Gastroesophageal sphincter (tissue), 4 donors: ENCODE measurements at regions not wholly inside any gene's neighbourhood (a gene's known extent, or its start where the extent isn't known, plus 50 kb on each side); places are given as distances from the start of the nearest gene placed in this dataset.

Experiments used
- ATAC-seq: fragments of 150-250 bp; one replicate; pipeline ENCODE4 v1.9.1; 2016; ENCODE audit warnings: mild to moderate bottlenecking, moderate library complexity
- H3K27ac ChIP-seq, 4 donors: fragments of 200-600 bp; sonication (generic) in 3 of 4; 1 replicate in 3 of 4; 2 replicates in 1 of 4; pipeline ENCODE4 v1.5.1; 2016 to 2019
- H3K27me3 ChIP-seq: fragments of 200-600 bp; sonication (generic); one replicate; pipeline ENCODE4 v1.5.1; 2019
- H3K36me3 ChIP-seq, 2 donors: fragments of 200-600 bp; sonication (generic); one replicate each; pipeline ENCODE4 v1.5.1; 2019; ENCODE audit warnings: control low read depth in 1 of 2
- H3K4me1 ChIP-seq, 3 donors: fragments of 200-600 bp; sonication (generic); 1 replicate in 2 of 3; 2 replicates in 1 of 3; pipeline ENCODE4 v1.5.1; 2016 to 2019; ENCODE audit warnings: control low read depth in 2 of 3
- H3K4me3 ChIP-seq, 2 donors: fragments of 200-600 bp; sonication (generic); one replicate each; pipeline ENCODE4 v1.5.1; 2019; ENCODE audit warnings: mild to moderate bottlenecking in 1 of 2, moderate library complexity in 1 of 2
- H3K9me3 ChIP-seq, 3 donors: fragments of 200-600 bp; sonication (generic); one replicate each; pipeline ENCODE4 v1.5.1; 2017 to 2019; ENCODE audit warnings: control low read depth in 2 of 3
- EP300 ChIP-seq: sonication (generic); formaldehyde crosslinking; IDR thresholded peaks from one replicate; pipeline ENCODE4 v1.6.1; 2017; ENCODE audit warnings: antibody characterized with exemption, mild to moderate bottlenecking
- POLR2A ChIP-seq, 2 donors: fragments of 450-650 bp; IDR thresholded peaks; one replicate each; pipeline ENCODE4 v1.6.1; 2017; ENCODE audit warnings: antibody characterized with exemption in 2 of 2, mild to moderate bottlenecking in 2 of 2, moderate library complexity in 1 of 2
- POLR2AphosphoS5 ChIP-seq: sonication (generic); formaldehyde crosslinking; IDR thresholded peaks from one replicate; pipeline ENCODE4 v1.6.1; 2017; ENCODE audit warnings: antibody characterized with exemption
- WGBS, 2 donors: methylation state at CpG; one replicate each; pipeline ENCODE4 v1.1.5; 2018; ENCODE audit warnings: low coverage in 1 of 2; 5-methylcytosine and 5-hydroxymethylcytosine counted together
- TF ChIP-seq, protein P1 (sequence below), 4 experiments: fragments of 200-600 bp in 2 of 4; fragments of 450-650 bp in 2 of 4; sonication (generic) in 1 of 4; IDR thresholded peaks; one replicate each; pipeline ENCODE4 v1.5.1; 2017 to 2019; ENCODE audit warnings: antibody characterized with exemption in 4 of 4, mild to moderate bottlenecking in 2 of 4, moderate library complexity in 2 of 4

DNA sequence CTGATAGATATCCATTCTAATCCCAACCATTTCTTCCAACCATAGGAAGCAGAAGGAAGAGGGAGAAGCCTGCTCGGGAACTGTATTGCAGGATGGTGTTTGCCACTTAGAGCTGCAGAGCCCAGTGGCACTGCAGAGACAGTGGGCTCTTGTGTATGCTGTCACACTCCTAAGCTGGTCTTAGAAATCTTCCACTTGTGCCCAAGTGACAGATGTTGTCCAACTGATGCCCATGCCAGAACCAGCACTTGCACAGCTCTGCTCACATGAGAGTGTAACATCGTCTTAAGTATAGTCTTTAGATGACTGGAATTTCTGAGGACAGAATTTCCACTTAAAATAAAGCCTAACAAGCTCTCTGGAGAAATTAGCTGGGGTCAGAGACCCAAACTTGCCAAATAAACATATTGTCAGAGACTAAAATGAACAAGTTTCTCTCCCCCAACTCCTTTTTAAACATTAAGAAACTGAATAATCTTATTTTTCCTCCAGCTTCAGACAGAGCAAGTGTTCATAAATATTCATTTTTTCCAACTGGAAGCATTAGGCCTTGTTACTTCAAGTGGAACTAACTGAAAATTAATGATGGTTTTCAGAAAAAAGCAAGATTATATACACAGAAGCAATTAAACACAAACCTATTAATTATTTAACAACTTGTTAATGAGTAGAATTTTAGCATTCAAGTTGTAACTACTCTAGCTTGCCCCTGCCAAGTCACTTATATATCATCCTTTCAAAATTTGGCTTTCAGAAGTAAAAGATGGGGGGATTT lies 577.3 kb downstream of the AJAP1 start:
- 50% methylated on average over 1 to 2 of the region's 2 CpGs for WGBS, 2 donors
- no peak for ATAC-seq
- Histone ChIP-seq H3K4me3 (no peak overlapping the region), H3K4me1 (no peaks in the 10 kb centered on the region), H3K36me3 (no peaks in the 10 kb centered on the region), H3K9me3 (peaks cover 0 to 7% (median 0%) of the 10 kb centered on the region in 3 donors), H3K27me3 (peaks cover 70% of the 10 kb centered on the region), H3K27ac (no peak overlapping the region)
- TF ChIP-seq EP300 (no peak), POLR2A (IDR thresholded peaks at IDR 0.05) (no peak), POLR2AphosphoS5 (no peak)
- TF ChIP-seq, protein P1, sequence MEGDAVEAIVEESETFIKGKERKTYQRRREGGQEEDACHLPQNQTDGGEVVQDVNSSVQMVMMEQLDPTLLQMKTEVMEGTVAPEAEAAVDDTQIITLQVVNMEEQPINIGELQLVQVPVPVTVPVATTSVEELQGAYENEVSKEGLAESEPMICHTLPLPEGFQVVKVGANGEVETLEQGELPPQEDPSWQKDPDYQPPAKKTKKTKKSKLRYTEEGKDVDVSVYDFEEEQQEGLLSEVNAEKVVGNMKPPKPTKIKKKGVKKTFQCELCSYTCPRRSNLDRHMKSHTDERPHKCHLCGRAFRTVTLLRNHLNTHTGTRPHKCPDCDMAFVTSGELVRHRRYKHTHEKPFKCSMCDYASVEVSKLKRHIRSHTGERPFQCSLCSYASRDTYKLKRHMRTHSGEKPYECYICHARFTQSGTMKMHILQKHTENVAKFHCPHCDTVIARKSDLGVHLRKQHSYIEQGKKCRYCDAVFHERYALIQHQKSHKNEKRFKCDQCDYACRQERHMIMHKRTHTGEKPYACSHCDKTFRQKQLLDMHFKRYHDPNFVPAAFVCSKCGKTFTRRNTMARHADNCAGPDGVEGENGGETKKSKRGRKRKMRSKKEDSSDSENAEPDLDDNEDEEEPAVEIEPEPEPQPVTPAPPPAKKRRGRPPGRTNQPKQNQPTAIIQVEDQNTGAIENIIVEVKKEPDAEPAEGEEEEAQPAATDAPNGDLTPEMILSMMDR (IDR thresholded peaks at IDR 0.05), result no peak

DNA sequence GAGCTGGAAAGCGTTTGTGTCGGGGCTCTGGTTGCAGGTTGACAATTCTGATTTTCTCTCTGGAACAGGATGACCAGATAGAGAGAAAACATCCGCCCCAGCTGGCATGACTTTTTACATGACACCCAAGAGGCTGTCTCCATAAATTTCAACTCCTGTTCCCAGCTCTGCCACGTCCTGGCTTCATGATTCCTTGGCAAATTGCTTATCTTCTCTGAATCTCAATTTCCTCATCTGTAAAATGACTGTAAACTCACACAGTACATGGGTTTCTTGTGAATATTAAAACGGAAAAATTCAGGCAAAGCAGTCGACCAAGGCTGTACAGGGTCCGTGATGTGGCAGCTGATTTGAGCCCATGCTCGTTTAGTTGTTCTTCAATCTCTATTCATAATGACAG lies 572.7 kb downstream of the AJAP1 start:
- Histone ChIP-seq H3K9me3 (no peaks in the 10 kb centered on the region), H3K4me1 (no peaks in the 10 kb centered on the region), H3K4me3 (no peak overlapping the region), H3K36me3 (no peaks in the 10 kb centered on the region), H3K27me3 (peaks cover 79% of the 10 kb centered on the region), H3K27ac (no peak overlapping the region)
- TF ChIP-seq POLR2A (IDR thresholded peaks at IDR 0.05) (no peak), POLR2AphosphoS5 (no peak), EP300 (no peak)
- TF ChIP-seq, protein P1 (IDR thresholded peaks at IDR 0.05), result no peak
- 63 to 72% methylated on average over 5 to 8 of the region's 8 CpGs for WGBS, 2 donors
- ATAC-seq, result no peak

DNA sequence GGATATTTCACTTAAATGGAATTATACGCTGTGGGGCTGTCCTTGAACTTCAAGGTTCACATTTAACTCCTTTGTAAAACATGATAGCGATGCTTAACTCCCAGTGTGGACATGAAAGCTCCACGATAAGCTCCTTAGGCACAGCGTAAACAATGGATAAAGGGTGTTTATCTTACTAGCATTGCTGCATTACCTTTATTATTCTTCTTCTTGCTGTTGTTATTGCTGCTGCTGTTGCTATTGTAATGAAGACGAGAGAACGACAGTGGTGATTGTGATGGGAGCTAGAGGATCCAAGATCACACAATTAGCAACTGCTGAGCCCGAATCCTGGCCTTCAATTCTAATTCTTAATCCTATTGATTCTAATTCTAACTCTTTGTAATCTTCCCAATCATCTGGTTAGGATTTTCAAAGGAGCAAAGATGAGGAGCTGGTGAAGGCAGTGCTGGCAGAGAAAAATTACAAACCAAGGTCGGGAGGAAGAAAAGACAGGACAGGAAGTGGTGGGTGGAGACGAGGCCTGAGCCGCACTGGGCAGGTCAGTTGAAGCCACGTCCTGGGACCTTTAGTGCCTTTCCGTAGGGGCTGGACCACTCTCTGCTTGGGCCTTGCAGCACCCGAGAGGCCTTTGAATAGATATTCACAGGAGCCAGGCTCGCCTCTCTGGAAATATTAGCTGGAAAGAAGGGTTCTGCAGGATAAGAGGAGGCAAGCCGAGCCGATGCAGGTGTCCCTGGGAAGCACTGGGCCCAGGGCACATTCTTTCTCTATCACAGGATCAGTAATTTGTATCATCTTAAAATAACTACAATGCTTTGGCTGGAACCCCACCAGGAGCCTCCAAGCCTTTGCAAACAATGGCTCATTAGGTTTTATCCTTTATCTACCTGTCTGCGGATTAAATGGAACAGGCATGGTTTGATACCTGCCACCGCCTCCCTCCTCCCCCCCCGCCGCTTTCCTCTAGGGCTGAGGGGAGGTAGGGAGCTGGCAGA lies 571.6 kb downstream of the AJAP1 start:
- TF ChIP-seq EP300, result no peak
- TF ChIP-seq, protein P1 (IDR thresholded peaks at IDR 0.05), result no peak
- no peak for TF ChIP-seq POLR2A (IDR thresholded peaks at IDR 0.05)
- TF ChIP-seq POLR2AphosphoS5, result no peak
- Histone ChIP-seq H3K9me3 (no peaks in the 10 kb centered on the region), H3K36me3 (no peaks in the 10 kb centered on the region), H3K27ac (no peak overlapping the region), H3K27me3 (peaks cover 84% of the 10 kb centered on the region), H3K4me3 (no peak overlapping the region), H3K4me1 (no peaks in the 10 kb centered on the region)
- no peak for ATAC-seq
- 34 to 36% methylated on average over 16 to 17 of the region's 20 CpGs for WGBS, 2 donors

DNA sequence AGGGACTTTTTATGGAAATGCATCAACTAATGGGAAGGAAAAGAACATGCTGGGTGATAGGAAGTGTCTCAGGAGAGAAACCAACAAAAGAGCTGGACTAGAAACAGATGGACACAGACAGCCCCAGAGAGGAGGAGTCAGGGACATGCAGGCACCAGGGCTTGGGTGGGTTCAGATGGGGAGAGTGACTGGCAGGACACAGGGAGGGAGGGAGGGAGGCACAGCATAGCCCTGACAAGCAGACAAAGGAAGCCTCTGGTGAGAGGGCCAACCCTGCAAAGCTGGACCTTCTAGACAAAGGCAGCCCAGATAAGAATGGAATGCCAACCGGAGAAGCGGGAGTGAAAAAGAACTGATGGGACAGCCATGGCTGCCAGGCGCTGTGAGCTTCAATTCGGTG lies 568.8 kb downstream of the AJAP1 start:
- Histone ChIP-seq H3K4me3 (no peak overlapping the region), H3K36me3 (no peaks in the 10 kb centered on the region), H3K27ac (no peak overlapping the region), H3K9me3 (no peaks in the 10 kb centered on the region), H3K4me1 (no peaks in the 10 kb centered on the region), H3K27me3 (peaks cover 77% of the 10 kb centered on the region)
- TF ChIP-seq POLR2AphosphoS5 (no peak), POLR2A (IDR thresholded peaks at IDR 0.05) (no peak), EP300 (no peak)
- TF ChIP-seq, protein P1 (IDR thresholded peaks at IDR 0.05), result no peak
- 80 to 82% methylated on average over 1 to 3 of the region's 4 CpGs for WGBS, 2 donors
- no peak for ATAC-seq
